ENCODE measurements at regions not wholly inside any gene's neighbourhood (a gene's known extent, or its start where the extent isn't known, plus 50 kb on each side); places are given as distances from the start of the nearest gene placed in this dataset.

DNA sequence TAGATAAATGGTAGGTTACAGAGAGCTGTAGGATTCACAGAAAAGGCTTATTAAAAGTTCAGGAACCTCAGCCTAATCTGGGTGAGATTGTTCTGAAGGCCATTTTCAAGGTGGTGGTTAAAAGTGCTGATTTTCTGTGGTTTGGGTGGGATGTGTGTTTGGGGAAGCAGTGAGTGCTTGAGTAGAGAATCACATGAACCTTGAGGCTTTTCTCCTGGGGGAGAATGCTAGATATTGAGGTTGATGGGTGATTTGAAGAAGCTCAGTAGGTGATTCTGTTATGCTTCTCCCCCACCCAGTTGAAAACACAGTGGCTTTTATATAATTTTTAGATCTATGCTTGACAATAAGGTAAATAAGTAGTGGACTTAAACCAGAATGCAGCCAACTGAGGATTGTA lies 420.9 kb downstream of the PCNX1 start:
- intact Hi-C loops (cut with micrococcal nuclease) (loop anchor here (10.0 kb wide), 1 partner anchor 157 kb away; no protein-coding TSS in a partner anchor), in situ Hi-C loops (cut with MboI) (no loop called here)
- Histone ChIP-seq H3K27me3 (ENCODE audit: control insufficient read depth in 2 of 2, insufficient read depth in 2 of 2, low read length in 2 of 2) (no peaks in the 10 kb centered on the region), H3K9me1 (ENCODE audit: control insufficient read depth, insufficient read depth, low read length) (no peaks in the 10 kb centered on the region), H3K27ac (ENCODE audit: extremely low read depth, low read depth, low read length) (no peak overlapping the region), H4K20me1 (replicated peaks; ENCODE audit: control insufficient read depth, insufficient read depth, low read length) (no peaks in the 10 kb centered on the region; the same call in 1 of the 2 replicates), H3K4me2 (ENCODE audit: insufficient read depth, low read length) (no peak overlapping the region), H3K79me2 (ENCODE audit: control insufficient read depth, insufficient read depth, low read length) (peaks cover 11% of the 10 kb centered on the region; the same call in 2 of the 3 replicates), H3K9me3 (replicated peaks; ENCODE audit: control insufficient read depth, insufficient read depth, low read depth, low read length) (no peaks in the 10 kb centered on the region), H3K36me3 (ENCODE audit: control insufficient read depth, insufficient read depth, low read length) (no peaks in the 10 kb centered on the region), H3K4me1 (replicated peaks in 1 of 2; ENCODE audit: control insufficient read depth in 2 of 2, insufficient read depth in 2 of 2, low read length in 2 of 2) (peaks cover 0 to 13% of the 10 kb centered on the region in 2 experiments; a peak in 4 of 5 replicates), H3K4me3 (no peak overlapping the region), H2AFZ (ENCODE audit: low read depth, low read length) (no peak overlapping the region), H3K9ac (ENCODE audit: insufficient read depth in 1 of 2, low read depth in 2 of 2, low read length in 2 of 2) (no peak overlapping the region)
- DNase-seq (ENCODE audit: extremely low read depth in 1 of 4, low spot score in 3 of 4) (no peak), FAIRE-seq (no peak), ATAC-seq (no peak)
- ChIA-PET CTCF (ENCODE audit: low intra/inter-chr PET ratio) (interaction anchor here (0.7 kb wide), 1 partner anchor 344 kb away, joined by 3 read pairs; no protein-coding TSS in a partner anchor), POLR2A (interaction anchor here (1.0 to 1.3 kb wide), 4 partner anchors 8 to 65 kb away, joined by 3 read pairs; no protein-coding TSS in a partner anchor)
- no TSS peak for BruUV-seq (replicated peaks)
- TF ChIP-seq KDM1A (IDR thresholded peaks at IDR 0.05) (0 out of 4 replicates have a peak, but pooled peaks of 1 of the 2 experiments have one; percentile 35), NRF1 (conservative IDR thresholded peaks at IDR 0.05 in 1 of 2, IDR thresholded peaks at IDR 0.05 in 1 of 2) (no peak), HNRNPH1 (optimal IDR thresholded peaks at IDR 0.05; ENCODE audit: low read depth, low read length) (no peak), COPS2 (conservative IDR thresholded peaks at IDR 0.05) (no peak)
- TF ChIP-seq, protein P1, sequence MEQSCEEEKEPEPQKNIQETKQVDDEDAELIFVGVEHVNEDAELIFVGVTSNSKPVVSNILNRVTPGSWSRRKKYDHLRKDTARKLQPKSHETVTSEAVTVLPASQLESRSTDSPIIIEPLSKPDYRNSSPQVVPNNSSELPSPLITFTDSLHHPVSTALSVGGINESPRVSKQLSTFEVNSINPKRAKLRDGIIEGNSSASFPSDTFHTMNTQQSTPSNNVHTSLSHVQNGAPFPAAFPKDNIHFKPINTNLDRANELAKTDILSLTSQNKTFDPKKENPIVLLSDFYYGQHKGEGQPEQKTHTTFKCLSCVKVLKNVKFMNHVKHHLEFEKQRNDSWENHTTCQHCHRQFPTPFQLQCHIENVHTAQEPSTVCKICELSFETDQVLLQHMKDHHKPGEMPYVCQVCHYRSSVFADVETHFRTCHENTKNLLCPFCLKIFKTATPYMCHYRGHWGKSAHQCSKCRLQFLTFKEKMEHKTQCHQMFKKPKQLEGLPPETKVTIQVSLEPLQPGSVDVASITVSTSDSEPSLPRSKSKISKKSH (CRISPR knock-in tag; IDR thresholded peaks at IDR 0.05), result no peak

All from K562 (cell line).